Ectodermal cell (in vitro differentiated cells): ENCODE measurements at regions not wholly inside any gene's neighbourhood (a gene's known extent, or its start where the extent isn't known, plus 50 kb on each side); places are given as distances from the start of the nearest gene placed in this dataset.

ENCODE experiments used
- H3K27ac ChIP-seq: 2 replicates; pipeline ENCODE4 v1.7.0; 2013; ENCODE audit warnings: mild to moderate bottlenecking, low read depth, low read length; ENCODE audit not compliant: insufficient read depth, poor library complexity, severe bottlenecking
- H3K27me3 ChIP-seq: 2 replicates; pipeline ENCODE4 v1.7.0; 2013; ENCODE audit warnings: mild to moderate bottlenecking, low read length; ENCODE audit not compliant: insufficient read depth, control insufficient read depth, poor library complexity, severe bottlenecking
- H3K36me3 ChIP-seq: one replicate; pipeline ENCODE4 v1.7.0; 2013; ENCODE audit warnings: low read length; ENCODE audit not compliant: control insufficient read depth, insufficient read depth
- H3K4me1 ChIP-seq: one replicate; pipeline ENCODE4 v1.7.0; 2013; ENCODE audit warnings: low read length; ENCODE audit not compliant: control insufficient read depth, insufficient read depth
- H3K4me3 ChIP-seq: 2 replicates; pipeline ENCODE4 v1.7.0; 2013; ENCODE audit warnings: low read depth, low read length, control low read depth; ENCODE audit not compliant: insufficient read depth
- H3K9me3 ChIP-seq: 2 replicates; pipeline ENCODE4 v1.7.0; 2013; ENCODE audit warnings: mild to moderate bottlenecking, low read length, moderate library complexity; ENCODE audit not compliant: control insufficient read depth
- WGBS, 2 experiments: methylation state at CpG; one replicate each; pipeline ENCODE4 v1.1.7; 2013; ENCODE audit warnings: missing lambda C conversion rate in 2 of 2; 5-methylcytosine and 5-hydroxymethylcytosine counted together

DNA sequence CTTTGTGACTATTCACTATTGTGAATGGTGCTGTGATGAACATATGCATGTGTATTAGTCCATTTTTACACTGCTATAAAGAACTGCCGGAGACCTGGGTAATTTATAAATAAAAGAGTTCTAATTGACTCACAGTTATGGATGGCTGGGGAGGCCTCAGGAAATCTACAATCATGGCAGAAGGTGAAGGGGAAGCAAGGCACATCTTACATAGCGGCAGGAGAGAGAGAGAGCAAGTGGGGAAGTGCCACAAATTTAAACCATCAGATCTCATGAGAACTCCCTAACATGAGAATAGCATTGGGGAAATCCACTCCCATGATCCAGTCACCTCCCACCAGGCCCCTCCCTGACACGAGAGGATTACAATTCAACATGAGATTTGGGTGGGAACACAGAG lies 90.8 kb downstream of the ATP23 start:
- H3K4me1 ChIP-seq: no peaks in the 10 kb centered on the region
- H3K4me3 ChIP-seq: no peak overlapping the region
- no peaks in the 10 kb centered on the region for H3K36me3 ChIP-seq
- no peaks in the 10 kb centered on the region for H3K27me3 ChIP-seq
- H3K9me3 ChIP-seq: peaks cover 3% of the 10 kb centered on the region
- 78 to 90% methylated on average over 3 of the region's 3 CpGs for WGBS, 2 experiments
- H3K27ac ChIP-seq: no peak overlapping the region

GRCh38 chr12:58033831-58034230 lies 92.5 kb downstream of the ATP23 start:
- Histone ChIP-seq H3K9me3 (peaks cover 3% of the 10 kb centered on the region), H3K27ac (no peak overlapping the region), H3K4me1 (no peaks in the 10 kb centered on the region), H3K27me3 (no peaks in the 10 kb centered on the region), H3K36me3 (no peaks in the 10 kb centered on the region), H3K4me3 (no peak overlapping the region)

DNA sequence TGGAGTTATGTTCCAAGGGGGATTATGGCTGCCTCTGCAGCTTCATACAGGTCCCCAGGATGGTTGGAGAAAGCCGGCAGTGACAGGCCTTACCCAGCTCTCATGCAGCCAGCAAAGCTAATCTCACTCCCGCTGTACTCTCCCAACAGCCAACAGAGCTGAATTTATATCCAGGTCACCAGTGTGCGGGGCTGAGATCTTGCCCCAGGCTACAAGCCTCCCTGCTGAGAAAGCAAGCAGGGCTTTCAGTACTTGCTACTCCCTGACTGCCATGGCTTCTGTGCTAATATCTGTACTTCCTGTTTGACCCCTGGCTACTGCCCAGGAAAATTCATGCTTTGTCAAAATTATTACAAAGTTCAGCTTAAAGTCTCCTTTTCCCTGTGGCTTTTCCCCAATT lies 92.9 kb downstream of the ATP23 start:
- no peak overlapping the region for H3K4me3 ChIP-seq
- no peaks in the 10 kb centered on the region for H3K4me1 ChIP-seq
- peaks cover 3% of the 10 kb centered on the region for H3K9me3 ChIP-seq
- no peaks in the 10 kb centered on the region for H3K36me3 ChIP-seq
- H3K27ac ChIP-seq: no peak overlapping the region
- 89 to 96% methylated on average over 3 of the region's 3 CpGs for WGBS, 2 experiments
- no peaks in the 10 kb centered on the region for H3K27me3 ChIP-seq

DNA sequence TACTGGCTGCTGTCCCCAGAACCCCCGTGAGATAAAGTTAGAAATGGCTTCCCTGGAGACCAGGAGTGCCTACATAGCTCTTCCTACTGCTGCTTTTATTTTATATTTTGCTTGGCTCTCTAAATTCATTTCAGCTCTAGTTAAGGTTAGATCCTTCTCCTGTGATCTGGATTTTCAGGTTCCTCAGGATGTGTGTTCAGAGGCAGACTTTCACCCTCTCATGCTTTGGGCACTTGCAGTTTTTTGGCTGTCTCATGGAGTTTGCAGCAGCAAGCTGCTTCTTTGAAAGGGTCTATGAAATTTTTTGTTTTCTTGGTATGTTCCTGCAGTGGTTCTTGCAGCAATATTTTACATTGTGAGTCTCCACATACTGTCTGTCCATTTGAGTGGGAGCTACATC lies 93.3 kb downstream of the ATP23 start:
- 0% methylated on average over 1 of the region's 1 CpG for WGBS, 2 experiments
- Histone ChIP-seq H3K4me1 (no peaks in the 10 kb centered on the region), H3K27me3 (no peaks in the 10 kb centered on the region), H3K36me3 (no peaks in the 10 kb centered on the region), H3K4me3 (no peak overlapping the region), H3K27ac (no peak overlapping the region), H3K9me3 (peaks cover 3% of the 10 kb centered on the region)

DNA sequence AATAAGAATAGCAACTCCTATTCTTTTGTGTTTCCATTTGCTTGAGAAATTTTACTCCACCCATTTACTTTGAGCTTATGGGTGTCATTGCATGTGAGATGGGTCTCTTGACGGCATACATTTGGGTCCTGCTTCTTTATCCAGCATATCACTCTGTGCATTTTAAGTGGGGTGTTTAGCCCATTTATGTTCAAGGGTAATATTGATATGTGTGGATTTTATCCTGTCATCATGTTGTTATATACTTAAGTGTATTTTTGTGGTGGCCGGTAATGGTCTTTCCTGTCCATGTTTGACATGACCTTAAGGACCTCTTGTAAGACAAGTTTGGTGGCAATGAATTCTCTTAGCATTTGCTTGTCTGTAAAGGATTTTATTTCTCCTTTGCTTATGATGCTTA lies 100.1 kb downstream of the ATP23 start:
- 95 to 98% methylated on average over 2 of the region's 2 CpGs for WGBS, 2 experiments
- Histone ChIP-seq H3K4me3 (no peak overlapping the region), H3K9me3 (no peaks in the 10 kb centered on the region), H3K36me3 (no peaks in the 10 kb centered on the region), H3K27ac (no peak overlapping the region), H3K27me3 (no peaks in the 10 kb centered on the region), H3K4me1 (no peaks in the 10 kb centered on the region)

DNA sequence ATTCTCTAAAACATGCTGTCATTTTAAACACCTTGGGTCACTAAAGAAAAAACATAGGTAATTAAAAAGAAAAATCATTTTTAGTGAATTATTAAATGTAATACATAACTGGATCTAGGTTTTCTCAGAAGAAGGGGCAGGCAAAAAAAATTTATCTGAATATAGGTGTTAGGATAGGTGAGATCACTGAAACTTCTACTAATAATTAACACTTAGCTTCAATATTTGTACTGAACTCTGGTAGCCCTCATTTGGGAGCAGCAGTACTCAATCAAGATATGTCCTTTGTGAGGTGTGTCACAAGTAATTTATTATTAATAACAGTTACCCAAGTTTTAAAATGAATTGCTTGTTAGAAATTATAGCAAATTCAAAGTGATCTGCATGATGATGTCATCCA lies 103.6 kb downstream of the ATP23 start:
- no peaks in the 10 kb centered on the region for H3K36me3 ChIP-seq
- H3K4me1 ChIP-seq: no peaks in the 10 kb centered on the region
- no peak overlapping the region for H3K27ac ChIP-seq
- H3K27me3 ChIP-seq: no peaks in the 10 kb centered on the region
- no peaks in the 10 kb centered on the region for H3K9me3 ChIP-seq
- no peak overlapping the region for H3K4me3 ChIP-seq

- 91 to 100% methylated on average over 1 of the region's 1 CpG for WGBS, 2 experiments
- Histone ChIP-seq H3K27ac (no peak overlapping the region), H3K4me1 (no peaks in the 10 kb centered on the region), H3K27me3 (no peaks in the 10 kb centered on the region), H3K36me3 (no peaks in the 10 kb centered on the region), H3K4me3 (no peak overlapping the region), H3K9me3 (no peaks in the 10 kb centered on the region)
These were observed 104.9 kb downstream of the ATP23 start for GRCh38 chr12:58046271-58046670.

DNA sequence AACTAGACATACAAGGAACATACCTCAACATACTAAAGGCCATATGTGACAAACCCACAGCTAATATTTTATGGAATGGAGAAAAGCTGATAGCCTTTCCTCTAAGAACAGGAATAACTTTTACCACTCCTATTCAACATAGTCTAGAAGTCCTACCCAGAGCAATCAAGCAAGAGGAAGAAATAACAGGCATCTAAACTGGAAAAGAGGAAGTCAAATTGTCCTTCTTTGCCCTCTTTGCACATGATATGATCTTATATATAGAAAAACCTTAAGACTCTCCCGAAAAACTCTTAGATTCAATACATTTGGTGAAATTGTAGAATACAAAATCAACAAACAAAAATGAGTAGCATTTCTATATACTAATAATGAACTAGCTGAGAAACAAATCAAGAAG lies 110.0 kb downstream of the ATP23 start:
- no CpG with 5 or more reads among the region's 1 CpG for WGBS, 2 experiments
- Histone ChIP-seq H3K27ac (no peak overlapping the region), H3K36me3 (no peaks in the 10 kb centered on the region), H3K4me1 (no peaks in the 10 kb centered on the region), H3K27me3 (no peaks in the 10 kb centered on the region), H3K9me3 (no peaks in the 10 kb centered on the region), H3K4me3 (no peak overlapping the region)

- no peak overlapping the region for H3K4me3 ChIP-seq
- H3K27ac ChIP-seq: no peak overlapping the region
- H3K4me1 ChIP-seq: no peaks in the 10 kb centered on the region
- H3K9me3 ChIP-seq: no peaks in the 10 kb centered on the region
- no peaks in the 10 kb centered on the region for H3K27me3 ChIP-seq
- H3K36me3 ChIP-seq: no peaks in the 10 kb centered on the region
- 100% methylated on average over 1 of the region's 1 CpG; no CpG with 5 or more reads in 1 of the 2 experiments for WGBS, 2 experiments
These were observed 123.3 kb downstream of the ATP23 start for GRCh38 chr12:58064666-58065065.

- H3K9me3 ChIP-seq: no peaks in the 10 kb centered on the region
- no peak overlapping the region for H3K4me3 ChIP-seq
- no peaks in the 10 kb centered on the region for H3K27me3 ChIP-seq
- H3K27ac ChIP-seq: no peak overlapping the region
- no peaks in the 10 kb centered on the region for H3K4me1 ChIP-seq
- H3K36me3 ChIP-seq: no peaks in the 10 kb centered on the region
These were observed 124.9 kb downstream of the ATP23 start for GRCh38 chr12:58066296-58066695.

DNA sequence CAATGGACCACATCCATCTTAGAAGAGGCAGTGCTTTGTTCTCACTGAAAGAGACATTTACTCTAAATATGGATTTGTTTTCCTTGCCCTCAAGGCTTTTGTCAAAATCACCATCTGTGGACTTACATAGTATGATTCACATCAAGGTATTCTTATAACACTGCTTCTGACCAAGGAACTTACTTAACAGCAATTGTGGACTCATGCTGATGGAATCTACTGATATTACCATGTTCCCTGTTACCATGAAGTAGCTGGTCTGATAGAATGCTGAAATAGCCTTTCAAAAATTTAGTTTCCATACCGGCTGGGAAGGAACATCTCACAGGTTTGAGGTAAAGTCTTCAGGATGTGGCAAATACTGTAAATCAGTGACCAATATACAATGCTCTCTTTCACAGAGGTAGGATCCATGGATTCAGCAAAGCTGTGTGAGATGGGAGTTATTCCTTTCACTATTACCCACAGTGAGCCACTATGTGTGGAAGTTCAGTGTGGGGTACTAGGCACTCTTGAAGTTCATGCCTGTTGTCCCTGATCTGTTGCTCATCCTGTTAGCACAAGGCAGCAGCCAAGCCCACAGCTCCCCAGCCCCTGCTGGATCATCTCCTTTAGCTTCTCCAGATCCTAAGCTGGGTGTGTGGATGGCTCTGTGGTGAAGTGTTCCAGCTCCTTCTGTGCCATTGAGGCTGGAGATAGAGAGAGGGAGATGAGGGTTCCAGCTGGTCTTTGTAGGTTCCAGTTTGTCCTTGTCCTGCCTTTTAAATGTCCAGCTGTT lies 126.4 kb downstream of the ATP23 start:
- 43 to 58% methylated on average over 1 of the region's 1 CpG for WGBS, 2 experiments

More for the DNA sequence above, 126.4 kb downstream of the ATP23 start:
- H3K27ac ChIP-seq: no peak overlapping the region
- no peaks in the 10 kb centered on the region for H3K4me1 ChIP-seq
- H3K36me3 ChIP-seq: no peaks in the 10 kb centered on the region
- H3K27me3 ChIP-seq: no peaks in the 10 kb centered on the region
- no peak overlapping the region for H3K4me3 ChIP-seq
- no peaks in the 10 kb centered on the region for H3K9me3 ChIP-seq
